Keratinocyte (primary cell): ENCODE measurements at regions not wholly inside any gene's neighbourhood (a gene's known extent, or its start where the extent isn't known, plus 50 kb on each side); places are given as distances from the start of the nearest gene placed in this dataset.

ENCODE experiments used
- CTCF ChIP-seq, 3 experiments: IDR thresholded peaks in 1 of 3; conservative IDR thresholded peaks in 1 of 3; optimal IDR thresholded peaks in 1 of 3; 2 replicates in 2 of 3; 3 replicates in 1 of 3; pipeline versions ENCODE3 to v1.5.1; 2011; ENCODE audit warnings: low read length in 3 of 3, mild to moderate bottlenecking in 3 of 3, moderate library complexity in 2 of 3, control low read depth in 1 of 3, inconsistent platforms in 1 of 3; ENCODE audit not compliant: insufficient read depth in 2 of 3; ENCODE audit errors: extremely low read depth in 1 of 3
- EZH2 ChIP-seq: IDR thresholded peaks from one replicate; pipeline ENCODE4 v1.6.1; 2012; ENCODE audit warnings: inconsistent platforms, mild to moderate bottlenecking, low read length, moderate library complexity

- TF ChIP-seq CTCF (optimal IDR thresholded peaks at IDR 0.05 in 1 of 3, IDR thresholded peaks at IDR 0.05 in 1 of 3, conservative IDR thresholded peaks at IDR 0.05 in 1 of 3; ENCODE audit: extremely low read depth in 1 of 3, insufficient read depth in 2 of 3, low read length in 3 of 3), result no peak
- no peak for TF ChIP-seq EZH2
Measured at GRCh38 chr10:132486539-132487121, 51.0 kb upstream of the INPP5A start.
